Trophoblast cell (in vitro differentiated cells and primary cell): ENCODE measurements at regions not wholly inside any gene's neighbourhood (a gene's known extent, or its start where the extent isn't known, plus 50 kb on each side); places are given as distances from the start of the nearest gene placed in this dataset.

Experiments used
- DNase-seq, 2 donors: peaks; one replicate each; pipeline ENCODE4 v3.0.0-alpha.2; 2016
- H2AFZ ChIP-seq: 2 replicates; pipeline ENCODE4 v1.6.1; 2013; ENCODE audit warnings: low read length, moderate library complexity, mild to moderate bottlenecking; ENCODE audit not compliant: insufficient read depth, poor library complexity
- H2AK5ac ChIP-seq: 2 replicates; pipeline ENCODE4 v1.6.1; 2013; ENCODE audit warnings: mild to moderate bottlenecking, low read length
- H2BK120ac ChIP-seq: 2 replicates; pipeline ENCODE4 v1.6.1; 2013; ENCODE audit warnings: low read length, mild to moderate bottlenecking, moderate library complexity; ENCODE audit not compliant: insufficient read depth, poor library complexity
- H2BK12ac ChIP-seq: 2 replicates; pipeline ENCODE4 v1.6.1; 2013; ENCODE audit warnings: mild to moderate bottlenecking, low read length, moderate library complexity
- H2BK5ac ChIP-seq: 2 replicates; pipeline ENCODE4 v1.6.1; 2013; ENCODE audit warnings: low read length, low read depth, moderate library complexity, mild to moderate bottlenecking; ENCODE audit not compliant: poor library complexity
- H3K14ac ChIP-seq: 2 replicates; pipeline ENCODE4 v1.6.1; 2013; ENCODE audit warnings: mild to moderate bottlenecking, low read length
- H3K18ac ChIP-seq: 2 replicates; pipeline ENCODE4 v1.6.1; 2013; ENCODE audit warnings: mild to moderate bottlenecking, low read length
- H3K23ac ChIP-seq: 2 replicates; pipeline ENCODE4 v1.6.1; 2013; ENCODE audit warnings: low read length
- H3K27ac ChIP-seq: 2 replicates; pipeline ENCODE4 v1.5.1; 2013; ENCODE audit warnings: low read depth, mild to moderate bottlenecking, inconsistent platforms, low read length, moderate library complexity
- H3K27me3 ChIP-seq: 2 replicates; pipeline ENCODE4 v1.6.1; 2013; ENCODE audit warnings: inconsistent platforms, mild to moderate bottlenecking, low read length, moderate library complexity; ENCODE audit not compliant: insufficient read depth
- H3K36me3 ChIP-seq, 2 experiments: 1 replicate in 1 of 2; 2 replicates in 1 of 2; pipeline ENCODE4 v1.6.1; 2013; ENCODE audit warnings: low read length in 2 of 2, mild to moderate bottlenecking in 2 of 2, moderate library complexity in 1 of 2; ENCODE audit not compliant: insufficient read depth in 2 of 2, control insufficient read depth in 1 of 2
- H3K4ac ChIP-seq: 2 replicates; pipeline ENCODE4 v1.6.1; 2013; ENCODE audit warnings: low read depth, mild to moderate bottlenecking, low read length, moderate library complexity
- H3K4me1 ChIP-seq, 2 experiments: 1 replicate in 1 of 2; 2 replicates in 1 of 2; pipeline ENCODE4 v1.6.1; 2013; ENCODE audit warnings: low read length in 2 of 2, mild to moderate bottlenecking in 2 of 2, moderate library complexity in 1 of 2; ENCODE audit not compliant: insufficient read depth in 2 of 2, control insufficient read depth in 1 of 2
- H3K4me2 ChIP-seq: 2 replicates; pipeline ENCODE4 v1.6.1; 2013; ENCODE audit warnings: inconsistent platforms, mild to moderate bottlenecking, low read length, moderate library complexity
- H3K4me3 ChIP-seq: 2 replicates; pipeline ENCODE4 v1.5.1; 2013; ENCODE audit warnings: mild to moderate bottlenecking, low read depth, low read length, inconsistent platforms
- H3K79me1 ChIP-seq: one replicate; pipeline ENCODE4 v1.6.1; 2013; ENCODE audit warnings: low read length
- H3K79me2 ChIP-seq: 2 replicates; pipeline ENCODE4 v1.6.1; 2013; ENCODE audit warnings: low read length, mild to moderate bottlenecking; ENCODE audit not compliant: control insufficient read depth, insufficient read depth, poor library complexity
- H3K9ac ChIP-seq: 2 replicates; pipeline ENCODE4 v1.6.1; 2013; ENCODE audit warnings: mild to moderate bottlenecking, low read length
- H3K9me3 ChIP-seq: 2 replicates; pipeline ENCODE4 v1.6.1; 2013; ENCODE audit warnings: low read depth, mild to moderate bottlenecking, control low read depth, inconsistent platforms, low read length; ENCODE audit not compliant: insufficient read depth
- H4K12ac ChIP-seq: 2 replicates; pipeline ENCODE4 v1.6.1; 2013; ENCODE audit warnings: low read depth, mild to moderate bottlenecking, low read length, moderate library complexity
- H4K8ac ChIP-seq: 2 replicates; pipeline ENCODE4 v1.6.1; 2013; ENCODE audit warnings: low read depth, mild to moderate bottlenecking, low read length, moderate library complexity
- H4K91ac ChIP-seq: one replicate; pipeline ENCODE4 v1.6.1; 2013; ENCODE audit warnings: low read depth, mild to moderate bottlenecking, low read length, moderate library complexity
- WGBS: extraction: QIAGEN DNeasy Blood & Tissue Kit; methylation state at CpG from one replicate; pipeline ENCODE4 v1.1.7; 2013; ENCODE audit warnings: missing lambda C conversion rate; ENCODE audit not compliant: insufficient read length, insufficient coverage; ENCODE audit errors: extremely low coverage; 5-methylcytosine and 5-hydroxymethylcytosine counted together

- Histone ChIP-seq H3K9ac (no peak overlapping the region), H3K4me2 (no peak overlapping the region), H3K27ac (no peak overlapping the region), H2BK120ac (no peak overlapping the region), H2AK5ac (no peak overlapping the region), H4K8ac (no peak overlapping the region), H3K36me3 (no peaks in the 10 kb centered on the region), H3K4me3 (no peak overlapping the region), H3K27me3 (no peaks in the 10 kb centered on the region), H2AFZ (no peak overlapping the region), H2BK5ac (no peak overlapping the region), H3K14ac (no peak overlapping the region), H4K12ac (no peak overlapping the region), H3K18ac (no peak overlapping the region), H3K4ac (no peak overlapping the region), H2BK12ac (no peak overlapping the region), H4K91ac (no peak overlapping the region), H3K9me3 (no peaks in the 10 kb centered on the region), H3K4me1 (no peaks in the 10 kb centered on the region), H3K79me2 (no peaks in the 10 kb centered on the region), H3K23ac (no peak overlapping the region), H3K79me1 (no peaks in the 10 kb centered on the region)
- WGBS = no CpG with 5 or more reads among the region's 4 CpGs
- DNase-seq = no peak
Measured at GRCh38 chr2:14232217-14232616, 400.3 kb upstream of the LRATD1 start.

DNA sequence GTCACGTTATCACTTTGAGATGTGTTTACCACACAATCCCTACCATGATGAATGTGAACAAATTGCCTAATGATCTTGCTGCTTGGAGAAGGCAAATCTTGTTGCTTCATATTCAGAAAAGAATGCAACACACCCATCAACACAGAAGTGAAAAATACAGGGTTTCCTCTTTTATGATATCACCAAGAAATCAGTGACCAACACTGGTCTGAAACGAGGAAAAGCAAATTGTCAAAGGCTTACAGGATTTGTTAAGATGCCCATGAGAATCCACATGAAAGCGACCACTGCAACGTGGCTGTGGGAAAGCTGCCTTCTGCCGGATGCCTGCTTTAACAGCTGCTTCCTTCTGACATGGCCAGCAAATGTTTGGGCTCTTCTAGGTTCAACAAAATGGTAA lies 397.6 kb upstream of the LRATD1 start:
- Histone ChIP-seq H2BK5ac (no peak overlapping the region), H2AK5ac (no peak overlapping the region), H3K79me2 (no peaks in the 10 kb centered on the region), H3K23ac (no peak overlapping the region), H3K79me1 (no peaks in the 10 kb centered on the region), H3K27me3 (no peaks in the 10 kb centered on the region), H3K36me3 (no peaks in the 10 kb centered on the region), H3K27ac (no peak overlapping the region), H3K4me2 (no peak overlapping the region), H3K14ac (no peak overlapping the region), H4K8ac (no peak overlapping the region), H2AFZ (no peak overlapping the region), H3K4ac (no peak overlapping the region), H4K91ac (no peak overlapping the region), H3K9me3 (no peaks in the 10 kb centered on the region), H3K4me3 (no peak overlapping the region), H2BK120ac (no peak overlapping the region), H3K4me1 (no peaks in the 10 kb centered on the region), H3K9ac (no peak overlapping the region), H2BK12ac (no peak overlapping the region), H3K18ac (no peak overlapping the region), H4K12ac (no peak overlapping the region)
- WGBS = no CpG with 5 or more reads among the region's 5 CpGs
- DNase-seq = peak; percentile 2 to 56

DNA sequence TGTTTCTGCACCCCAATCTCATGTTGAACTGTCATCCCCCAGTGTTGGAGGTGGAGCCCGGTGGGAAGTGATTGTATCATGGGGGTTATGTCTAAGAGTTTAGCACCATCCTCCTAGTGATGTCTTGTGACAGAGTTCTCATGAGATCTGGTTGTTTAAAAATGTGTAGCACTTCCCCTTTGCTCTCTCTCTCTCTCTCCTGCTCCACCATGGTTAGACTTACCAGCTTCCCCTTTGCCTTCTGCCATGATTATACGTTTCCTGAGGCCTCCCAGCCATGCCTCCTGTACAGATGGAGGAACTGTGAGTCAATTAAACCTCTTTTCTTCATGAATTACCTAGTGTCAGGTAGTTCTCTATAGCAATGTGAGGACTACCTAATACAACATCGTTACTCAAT lies 396.9 kb upstream of the LRATD1 start:
- Histone ChIP-seq H3K9ac (no peak overlapping the region), H3K9me3 (no peaks in the 10 kb centered on the region), H3K23ac (no peak overlapping the region), H3K14ac (no peak overlapping the region), H3K18ac (no peak overlapping the region), H3K4ac (no peak overlapping the region), H2AK5ac (no peak overlapping the region), H4K8ac (no peak overlapping the region), H2BK120ac (no peak overlapping the region), H3K4me1 (no peaks in the 10 kb centered on the region), H3K79me2 (no peaks in the 10 kb centered on the region), H2BK5ac (no peak overlapping the region), H4K91ac (no peak overlapping the region), H2AFZ (no peak overlapping the region), H3K27ac (no peak overlapping the region), H3K27me3 (no peaks in the 10 kb centered on the region), H4K12ac (no peak overlapping the region), H3K79me1 (no peaks in the 10 kb centered on the region), H3K4me3 (no peak overlapping the region), H2BK12ac (no peak overlapping the region), H3K4me2 (no peak overlapping the region), H3K36me3 (no peaks in the 10 kb centered on the region)
- no CpG with 5 or more reads among the region's 3 CpGs for WGBS
- no peak for DNase-seq

GRCh38 chr2:14237902-14238301 lies 394.6 kb upstream of the LRATD1 start:
- no peak overlapping the region for H2AK5ac ChIP-seq
- DNase-seq = no peak
- H3K27me3 ChIP-seq = no peaks in the 10 kb centered on the region
- H3K4me1 ChIP-seq = no peaks in the 10 kb centered on the region
- H2BK120ac ChIP-seq = no peak overlapping the region
- H2BK5ac ChIP-seq = no peak overlapping the region
- H3K9ac ChIP-seq = no peak overlapping the region
- H3K79me1 ChIP-seq = no peaks in the 10 kb centered on the region
- no peak overlapping the region for H2AFZ ChIP-seq
- H3K18ac ChIP-seq = no peak overlapping the region
- no peaks in the 10 kb centered on the region for H3K36me3 ChIP-seq
- H3K4me3 ChIP-seq = no peak overlapping the region
- H3K23ac ChIP-seq = no peak overlapping the region
- H3K9me3 ChIP-seq = no peaks in the 10 kb centered on the region
- WGBS = no CpG with 5 or more reads among the region's 1 CpG
- no peak overlapping the region for H3K4ac ChIP-seq
- H3K14ac ChIP-seq = no peak overlapping the region
- H3K4me2 ChIP-seq = no peak overlapping the region
- H2BK12ac ChIP-seq = no peak overlapping the region
- H3K79me2 ChIP-seq = no peaks in the 10 kb centered on the region
- no peak overlapping the region for H3K27ac ChIP-seq
- no peak overlapping the region for H4K91ac ChIP-seq
- H4K8ac ChIP-seq = no peak overlapping the region
- H4K12ac ChIP-seq = no peak overlapping the region
